Adrenal gland (tissue), 5 donors: ENCODE measurements at regions not wholly inside any gene's neighbourhood (a gene's known extent, or its start where the extent isn't known, plus 50 kb on each side); places are given as distances from the start of the nearest gene placed in this dataset.

Experiments used
- CTCF ChIP-seq, 6 experiments: fragments of 450-650 bp in 4 of 6; fragments of 200-600 bp in 2 of 6; sonication (generic) in 1 of 6; IDR thresholded peaks; 1 replicate in 5 of 6; 2 replicates in 1 of 6; pipeline versions ENCODE4 v1.5.1 to v1.8.0; 2016 to 2021; ENCODE audit warnings: antibody characterized with exemption in 6 of 6, mild to moderate bottlenecking in 2 of 6, moderate library complexity in 1 of 6
- POLR2A ChIP-seq, 2 donors: fragments of 450-650 bp; IDR thresholded peaks; one replicate each; pipeline ENCODE4 v1.6.1; 2017; ENCODE audit warnings: antibody characterized with exemption in 2 of 2, mild to moderate bottlenecking in 2 of 2, moderate library complexity in 1 of 2
- donor health status: DM: no; HTN: no; CAD: no.

- TF ChIP-seq CTCF (IDR thresholded peaks at IDR 0.05), result no peak
- TF ChIP-seq POLR2A (IDR thresholded peaks at IDR 0.05), result no peak
Measured at GRCh38 chr5:3428334-3428733, 167.3 kb upstream of the IRX1 start.
